ENCODE measurements at regions not wholly inside any gene's neighbourhood (a gene's known extent, or its start where the extent isn't known, plus 50 kb on each side); places are given as distances from the start of the nearest gene placed in this dataset.
"Not testable (repeated sequence)": the region's sequence is repeated elsewhere in the genome, so short reads cannot be mapped to it uniquely, and the experiment has no call there.

DNA sequence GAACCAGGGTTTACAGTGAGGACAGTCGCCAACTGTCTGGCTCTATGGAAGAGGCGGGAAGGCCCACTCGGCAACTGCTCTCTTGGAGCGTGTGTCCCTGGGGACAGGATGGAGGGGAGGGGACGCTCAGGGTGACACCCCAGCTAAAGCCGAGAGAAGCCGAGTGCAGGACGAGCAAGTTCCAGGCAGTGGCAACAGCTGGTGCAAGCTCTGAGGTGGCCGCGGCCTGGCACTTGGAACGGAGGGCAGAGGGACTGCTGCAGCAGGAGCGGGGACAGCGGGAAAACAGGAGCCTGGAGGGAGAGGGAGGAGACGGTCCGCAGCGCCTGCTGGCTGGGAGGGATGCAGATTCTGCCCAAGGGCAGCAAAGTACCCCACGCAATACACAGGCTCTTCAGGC is 113.8 kb upstream of the CCZ1B start:
- DNase-seq = not testable (repeated sequence)

DNA sequence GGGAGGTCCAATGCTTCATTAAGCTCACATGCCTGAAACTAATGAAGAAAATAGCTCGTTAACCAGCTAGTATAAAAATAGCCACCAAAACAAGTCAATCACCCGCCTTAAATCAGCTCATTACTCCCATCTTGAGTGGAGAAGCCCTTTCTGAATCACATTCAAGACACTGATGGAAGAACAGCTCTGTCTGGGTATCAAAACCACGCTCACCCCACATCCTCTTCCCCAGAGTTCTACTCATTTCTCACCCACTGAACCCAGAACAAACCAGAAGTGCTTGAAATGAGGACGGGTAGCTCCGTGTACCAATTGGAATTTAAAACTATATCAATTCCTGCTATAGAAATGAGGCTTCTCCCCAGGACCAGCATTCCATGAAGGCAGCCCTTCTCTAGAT is 120.8 kb upstream of the CCZ1B start:
- not testable (repeated sequence) for DNase-seq

DNA sequence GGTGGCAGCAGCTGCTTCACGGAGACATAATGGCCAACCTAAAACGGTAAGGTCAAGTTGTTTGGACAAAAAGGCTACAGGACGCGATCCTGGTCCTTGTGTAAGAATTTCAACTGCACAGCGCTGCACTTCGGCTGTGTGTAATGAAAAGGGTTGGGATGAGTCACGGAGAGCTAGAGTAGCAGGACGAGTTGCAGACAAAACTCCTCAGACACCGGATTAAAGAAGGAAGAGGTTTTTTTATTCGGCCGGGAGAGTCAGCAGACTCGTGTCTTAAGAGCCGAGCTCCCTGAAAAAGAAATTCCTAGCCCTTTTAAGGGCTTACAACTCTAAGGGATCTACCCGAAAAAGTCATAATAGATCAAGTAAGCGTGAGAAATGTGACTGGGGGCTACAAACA is 124.2 kb upstream of the CCZ1B start:
- not testable (repeated sequence) for DNase-seq

DNA sequence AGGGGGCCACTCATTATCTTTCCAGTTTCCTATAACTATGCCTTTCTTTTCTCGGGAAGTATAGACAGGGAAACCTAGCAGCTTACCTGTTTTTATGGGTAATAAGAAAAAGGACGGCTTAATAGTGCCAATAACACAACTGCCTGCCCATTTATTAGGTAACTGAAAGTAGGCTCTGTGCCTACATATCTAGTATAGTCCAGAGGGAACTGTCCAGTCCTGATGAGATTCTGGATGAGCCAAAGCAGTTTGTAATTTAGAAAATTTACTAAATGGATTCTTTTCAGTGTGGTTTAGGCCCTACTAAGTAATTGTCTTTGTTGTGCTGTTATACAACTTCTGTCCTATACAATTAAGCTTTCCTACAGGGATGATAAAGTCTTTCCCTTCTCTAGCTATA is 125.5 kb upstream of the CCZ1B start:
- not testable (repeated sequence) for DNase-seq

DNA sequence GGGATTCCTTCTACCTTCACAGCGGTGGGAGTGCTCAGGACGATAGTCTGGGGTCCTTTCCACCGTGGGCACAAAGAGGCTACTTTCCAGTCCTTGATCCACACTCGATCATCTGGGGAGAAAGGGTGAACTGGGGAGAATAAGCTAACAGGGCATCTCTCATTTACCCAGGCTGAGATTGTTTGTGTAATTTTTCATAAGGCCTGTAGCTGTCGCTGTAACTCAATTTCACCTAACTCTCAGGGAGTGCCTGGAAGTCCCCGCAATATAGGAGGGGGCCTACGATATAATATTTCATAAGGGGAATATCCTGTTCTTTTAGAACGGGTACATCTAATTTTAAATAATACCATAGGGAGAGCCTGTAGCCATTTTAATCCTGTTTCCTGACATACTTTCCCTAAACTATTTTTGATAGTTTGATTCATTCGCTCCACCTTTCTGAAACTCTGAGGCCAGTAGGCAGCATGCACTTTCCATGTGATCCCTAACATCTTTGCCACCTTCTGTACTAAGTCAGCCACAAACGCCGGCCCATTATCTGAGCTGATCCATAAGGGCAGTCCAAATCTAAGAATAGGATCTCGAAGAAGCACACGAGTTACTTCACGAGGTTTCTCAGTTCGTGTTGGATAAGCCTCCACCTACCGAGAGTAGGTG is 127.2 kb upstream of the CCZ1B start:
- not testable (repeated sequence) for DNase-seq

DNA sequence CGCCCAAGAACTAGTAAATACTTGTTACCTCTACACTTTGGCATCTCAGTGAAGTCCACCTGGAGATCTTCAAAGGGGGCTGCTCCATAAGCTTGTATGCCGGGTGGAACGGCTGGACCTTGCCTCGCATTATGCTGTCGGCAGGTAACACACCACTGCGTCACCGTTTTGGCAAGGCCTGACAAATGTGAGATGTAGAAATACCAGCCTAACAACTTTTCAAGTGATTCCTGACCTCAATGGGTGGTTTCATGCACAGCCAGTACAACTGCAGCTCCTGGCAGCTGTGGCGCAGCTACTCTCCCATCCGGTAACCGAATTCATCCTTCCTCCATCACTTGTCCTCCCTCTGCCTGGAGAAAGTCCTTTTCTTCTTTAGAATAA is 127.7 kb upstream of the CCZ1B start:
- DNase-seq = not testable (repeated sequence)

DNA sequence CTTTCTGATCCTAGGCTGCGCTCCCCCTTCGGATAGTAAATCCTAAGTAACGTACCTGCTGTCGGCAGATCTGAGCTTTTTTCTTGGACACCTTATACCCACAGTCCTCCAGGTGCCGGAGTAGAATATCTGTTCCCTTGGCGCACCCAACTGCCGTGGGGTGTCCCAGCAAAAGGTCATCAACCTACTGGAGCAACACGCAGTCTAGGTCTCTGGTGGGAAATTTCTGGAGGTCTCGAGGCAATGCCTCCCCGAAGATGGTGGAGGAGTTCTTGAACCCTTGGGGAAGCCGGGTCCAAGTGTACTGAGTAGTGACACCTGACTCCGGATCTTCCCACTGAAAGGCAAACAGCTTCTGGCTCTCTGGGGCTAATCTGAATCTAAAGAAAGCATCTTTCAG is 129.3 kb upstream of the CCZ1B start:
- DNase-seq = not testable (repeated sequence)

DNA sequence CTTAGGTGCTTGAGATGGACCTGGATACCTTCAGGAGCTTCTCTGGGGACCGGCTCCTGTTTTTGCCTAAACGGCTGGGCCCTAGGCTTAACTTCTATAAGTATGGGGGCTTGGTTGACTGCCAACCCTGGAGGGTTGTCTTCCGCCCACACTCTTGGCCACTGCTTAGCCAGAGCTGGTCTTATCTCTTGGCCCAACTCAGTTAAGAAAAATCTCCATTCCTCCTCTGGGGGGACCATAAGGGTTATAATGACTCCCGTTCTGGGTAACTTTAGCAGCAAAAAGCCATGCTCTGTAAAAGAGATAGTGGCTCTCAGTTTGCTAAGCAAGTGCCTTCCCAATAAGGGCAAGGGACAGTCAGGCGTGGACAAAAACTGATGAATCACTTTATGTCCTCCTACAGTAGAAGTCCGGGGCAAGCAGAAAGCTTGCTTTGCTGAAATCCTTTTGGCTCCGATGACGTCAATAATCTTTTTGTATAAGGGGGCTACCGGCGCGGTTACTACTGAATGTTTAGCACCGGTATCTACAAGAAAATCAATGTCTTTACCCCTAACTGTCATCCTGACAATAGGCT is 130.0 kb upstream of the CCZ1B start:
- DNase-seq = not testable (repeated sequence)

DNA sequence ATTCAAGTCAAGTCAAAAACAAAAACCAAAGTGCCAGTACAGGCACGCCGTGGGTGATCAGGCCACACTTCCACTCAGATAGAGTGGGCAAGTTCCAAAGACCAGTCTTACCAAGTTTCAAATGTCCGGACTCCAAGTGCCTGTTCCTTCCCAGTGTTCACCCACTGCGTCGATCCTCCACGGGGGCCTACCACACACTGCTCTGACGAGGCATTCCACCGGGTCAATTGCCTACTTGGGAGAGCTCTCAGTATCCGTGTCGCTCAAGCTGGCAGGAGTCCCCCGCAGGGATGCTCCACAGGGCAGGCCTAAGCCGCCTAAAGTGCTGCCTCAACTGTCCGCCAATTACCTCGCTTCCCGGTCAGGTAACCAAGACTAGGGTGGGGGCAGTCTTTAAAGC is 132.3 kb upstream of the CCZ1B start:
- DNase-seq = not testable (repeated sequence)

DNA sequence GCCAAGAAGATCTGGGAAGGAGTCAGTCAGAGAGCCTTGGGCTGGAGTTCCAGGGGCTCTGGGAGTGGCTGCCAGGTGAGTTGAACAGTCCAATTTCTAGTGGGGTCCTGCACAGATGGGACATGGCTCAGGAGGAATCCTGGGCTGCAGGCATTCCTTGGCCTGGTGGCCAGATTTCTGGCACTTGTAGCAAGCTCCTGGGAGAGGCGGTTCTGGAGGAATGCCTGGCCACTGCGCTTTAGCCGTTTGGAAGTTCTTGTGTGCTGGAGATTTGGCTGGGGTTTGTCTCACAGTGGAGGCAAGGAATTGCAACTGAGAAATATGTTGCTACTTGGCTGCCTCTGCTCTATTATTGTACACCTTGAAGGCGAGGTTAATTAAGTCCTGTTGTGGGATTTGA is 133.9 kb upstream of the CCZ1B start:
- not testable (repeated sequence) for DNase-seq

DNA sequence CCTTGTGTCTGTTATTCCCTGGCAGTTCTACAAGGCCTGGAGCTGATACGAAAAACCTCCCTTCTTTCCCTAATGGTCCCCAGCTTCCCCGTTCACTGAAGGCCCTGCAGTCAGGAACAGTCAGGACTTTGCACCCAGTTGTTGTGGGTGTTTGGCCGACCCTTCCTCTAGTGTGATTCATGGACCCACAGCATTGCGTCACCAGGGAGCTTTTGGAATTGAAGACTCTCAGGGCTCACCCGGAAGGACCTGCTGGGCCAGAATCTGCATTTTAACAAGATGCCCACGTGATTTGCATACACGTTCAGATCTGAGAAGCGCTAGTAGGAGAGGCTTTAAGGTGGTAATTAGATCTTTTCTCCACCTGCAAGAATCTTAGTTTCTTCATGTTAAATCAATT is 136.8 kb upstream of the CCZ1B start:
- not testable (repeated sequence) for DNase-seq

DNA sequence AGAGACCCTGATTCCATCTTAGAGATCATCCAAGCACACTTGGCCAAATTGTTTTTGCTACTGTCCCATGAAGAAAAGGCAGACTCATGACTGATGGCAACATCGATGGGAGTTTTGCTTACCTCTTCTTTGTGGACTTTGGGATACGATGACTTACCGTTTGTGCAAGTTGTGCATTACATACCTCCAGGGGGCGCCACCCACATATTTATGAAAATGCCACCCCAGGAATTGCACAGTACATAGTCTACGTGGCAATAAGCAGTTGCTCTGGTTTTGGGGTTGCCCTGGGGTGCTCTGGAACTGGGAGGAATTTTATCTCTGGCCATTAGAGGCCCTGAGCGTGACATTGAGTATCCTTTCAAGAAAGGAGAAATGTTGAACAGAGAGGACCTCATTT is 139.0 kb upstream of the CCZ1B start:
- DNase-seq = not testable (repeated sequence)

DNA sequence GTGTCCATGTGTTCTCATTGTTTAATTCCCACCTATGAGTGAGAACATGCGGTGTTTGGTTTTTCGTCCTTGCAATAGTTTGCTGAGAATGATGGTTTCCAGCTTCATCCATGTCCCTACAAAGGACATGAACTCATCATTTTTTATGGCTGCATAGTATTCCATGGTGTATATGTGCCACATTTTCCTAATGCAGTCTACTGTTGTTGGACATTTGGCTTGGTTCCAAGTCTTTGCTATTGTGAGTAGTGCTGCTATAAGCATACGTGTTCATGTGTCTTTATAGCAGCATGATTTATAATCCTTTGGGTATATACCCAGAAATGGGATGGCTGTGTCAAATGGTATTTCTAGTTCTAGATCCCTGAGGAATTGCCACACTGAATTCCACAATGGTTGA is 144.1 kb upstream of the CCZ1B start:
- DNase-seq = not testable (repeated sequence)

DNA sequence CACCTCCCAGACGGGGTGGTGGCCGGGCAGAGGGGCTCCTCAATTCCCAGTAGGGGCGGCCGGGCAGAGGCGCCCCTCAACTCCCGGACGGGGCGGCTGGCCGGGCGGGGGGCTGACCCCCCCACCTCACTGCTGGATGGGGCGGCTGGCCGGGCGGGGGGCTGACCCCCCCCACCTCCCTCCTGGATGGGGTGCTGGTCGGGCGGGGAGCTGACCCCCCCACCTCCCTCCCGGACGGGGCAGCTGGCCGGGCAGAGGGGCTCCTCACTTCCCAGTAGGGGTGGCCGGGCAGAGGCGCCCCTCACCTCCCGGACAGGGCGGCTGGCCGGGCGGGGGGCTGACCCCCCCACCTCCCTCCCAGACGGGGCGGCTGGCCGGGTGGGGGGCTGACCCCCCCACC is 148.8 kb upstream of the CCZ1B start:
- not testable (repeated sequence) for DNase-seq

DNA sequence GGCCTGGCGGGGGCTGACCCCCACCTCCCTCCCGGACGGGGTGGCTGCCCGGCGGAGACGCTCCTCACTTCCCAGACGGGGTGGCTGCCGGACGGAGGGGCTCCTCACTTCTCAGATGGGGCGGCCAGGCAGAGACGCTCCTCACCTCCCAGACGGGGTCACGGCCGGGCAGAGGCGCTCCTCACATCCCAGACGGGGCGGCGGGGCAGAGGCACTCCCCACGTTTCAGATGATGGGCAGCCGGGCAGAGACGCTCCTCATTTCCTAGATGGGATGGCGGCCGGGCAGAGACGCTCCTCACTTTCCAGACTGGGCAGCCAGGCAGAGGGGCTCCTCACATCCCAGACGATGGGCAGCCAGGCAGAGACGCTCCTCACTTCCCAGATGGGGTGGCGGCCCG is 149.3 kb upstream of the CCZ1B start:
- DNase-seq = not testable (repeated sequence)

DNA sequence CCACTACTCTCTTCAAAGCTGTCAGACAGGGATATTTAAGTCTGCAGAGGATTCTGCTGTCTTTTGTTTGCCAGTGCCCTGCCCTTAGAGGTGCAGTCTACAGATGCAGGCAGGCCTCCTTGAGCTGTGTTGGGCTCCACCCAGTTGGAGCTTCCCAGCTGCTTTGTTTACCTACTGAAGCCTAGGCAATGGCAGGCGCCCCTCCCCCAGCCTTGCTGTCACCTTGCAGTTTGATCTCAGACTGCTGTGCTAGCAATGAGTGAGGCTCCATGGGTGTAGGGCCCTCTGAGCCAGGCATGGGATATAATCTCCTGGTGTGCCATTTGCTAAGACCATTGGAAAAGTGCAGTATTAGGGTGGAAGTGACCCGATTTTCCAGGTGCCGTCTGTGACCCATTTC is 151.3 kb upstream of the CCZ1B start:
- not testable (repeated sequence) for DNase-seq

DNA sequence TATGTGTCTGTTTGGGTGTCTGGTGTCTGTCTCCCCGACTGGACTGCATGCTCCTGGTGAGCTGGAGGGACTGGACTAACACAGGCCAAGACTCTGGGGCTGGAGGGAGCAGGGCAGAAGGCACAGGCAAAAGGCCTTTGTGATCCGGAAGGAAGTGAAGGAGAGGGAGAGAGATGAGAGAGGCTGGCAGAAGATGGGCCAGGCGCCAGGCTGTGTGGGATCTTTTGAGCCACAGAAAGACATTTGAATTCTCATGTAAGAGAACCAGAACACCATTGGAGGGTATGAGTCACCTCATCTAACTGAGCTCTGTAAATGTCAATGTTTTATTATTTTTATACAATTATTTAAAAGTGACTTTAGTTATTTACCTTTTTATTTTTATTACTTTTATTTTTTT is 152.3 kb upstream of the CCZ1B start:
- not testable (repeated sequence) for DNase-seq

DNA sequence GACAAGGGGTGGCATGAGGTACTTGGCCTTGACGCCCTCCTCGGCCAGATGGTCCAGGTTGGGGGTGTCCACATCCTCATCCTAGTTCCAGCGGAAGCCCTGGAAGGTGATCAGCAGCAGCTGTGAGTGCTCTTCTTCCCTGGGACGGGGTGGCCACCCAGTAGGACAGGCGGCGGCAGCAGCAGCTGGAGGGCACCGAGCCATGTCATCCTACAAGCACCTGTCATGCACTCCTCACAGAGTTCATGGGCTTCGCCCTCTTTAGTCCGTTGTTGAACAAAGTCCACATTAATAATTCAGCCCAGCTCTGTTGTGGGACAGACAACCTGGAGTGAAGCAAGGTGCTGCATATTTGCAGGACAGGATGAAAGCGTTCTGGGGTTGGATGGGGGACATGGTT is 153.4 kb upstream of the CCZ1B start:
- not testable (repeated sequence) for DNase-seq

DNA sequence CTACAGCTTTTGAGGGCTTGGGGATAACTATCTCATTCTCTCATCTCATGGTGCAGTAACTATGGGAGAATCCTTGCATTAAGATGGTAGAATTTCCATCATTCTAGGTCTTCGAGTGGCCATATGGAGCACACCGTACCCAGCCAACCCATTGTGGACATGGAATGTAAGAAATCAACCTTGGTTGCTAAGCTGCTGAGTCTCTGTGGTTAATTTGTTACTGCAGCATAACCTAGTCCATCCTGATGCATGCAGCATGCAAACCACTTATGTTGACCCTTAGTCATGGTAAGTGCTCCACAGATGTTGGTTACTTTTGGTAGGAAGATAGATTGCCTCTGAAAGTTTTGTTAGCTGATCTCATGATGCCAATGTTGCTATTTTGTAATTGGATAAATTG is 156.3 kb upstream of the CCZ1B start:
- DNase-seq = not testable (repeated sequence)

DNA sequence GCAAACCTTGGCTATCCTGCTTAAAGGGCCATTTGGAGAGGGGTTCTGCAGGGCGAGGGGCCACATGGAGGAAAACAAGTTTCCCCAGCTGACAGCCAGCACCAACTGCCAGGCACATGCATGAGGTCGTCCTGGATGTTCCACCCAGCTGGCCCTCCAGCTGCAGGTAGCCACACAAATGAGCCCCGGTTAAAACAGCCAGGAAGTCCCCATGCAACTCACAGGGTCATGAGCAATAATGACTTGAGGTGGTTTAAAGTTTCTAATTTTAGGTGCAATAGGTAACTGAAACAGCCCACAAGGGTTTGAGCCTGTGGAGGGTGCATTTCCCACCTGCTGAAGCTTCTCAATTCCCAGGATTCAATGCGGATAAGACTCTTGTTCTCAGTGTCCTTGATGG is 160.8 kb upstream of the CCZ1B start:
- not testable (repeated sequence) for DNase-seq

DNA sequence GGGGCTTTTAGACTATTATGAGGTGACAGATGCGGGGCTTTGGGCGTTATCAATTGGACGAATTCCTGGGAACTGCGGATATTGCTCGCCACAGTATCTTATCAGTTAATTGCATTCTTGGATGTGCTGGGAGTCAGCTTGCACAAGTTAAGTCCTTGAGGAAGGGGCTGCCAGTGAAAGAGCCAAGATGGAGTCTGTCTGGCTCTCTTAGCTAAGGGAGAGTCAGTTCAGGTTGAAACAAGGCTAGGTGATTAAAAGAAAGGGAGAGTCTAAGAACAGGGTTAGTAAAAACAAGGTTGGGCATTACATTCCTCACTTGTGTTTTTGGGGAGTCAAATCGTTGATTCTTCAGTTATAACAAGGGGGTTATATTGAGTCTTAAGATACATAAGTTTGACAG is 162.5 kb upstream of the CCZ1B start:
- DNase-seq = not testable (repeated sequence)

DNA sequence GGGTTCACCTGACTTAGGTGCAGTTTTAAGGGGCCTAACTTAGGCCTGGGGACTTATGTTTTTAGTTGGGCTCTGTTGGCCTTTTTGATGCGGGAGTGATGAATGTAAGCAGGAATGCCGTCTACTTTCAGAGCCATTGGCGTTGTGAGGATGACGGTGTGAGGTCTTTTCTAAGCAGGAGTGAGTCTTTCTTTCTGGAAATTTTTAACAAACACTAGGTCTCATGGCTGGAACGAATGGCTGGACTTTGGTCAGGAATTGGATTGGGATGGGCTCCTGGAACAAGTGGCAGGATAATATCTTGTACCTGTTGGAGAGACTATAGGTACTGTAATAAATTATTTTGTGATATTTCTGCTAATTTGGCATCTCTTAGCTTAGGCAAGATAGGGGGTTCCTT is 163.9 kb upstream of the CCZ1B start:
- DNase-seq = not testable (repeated sequence)

DNA sequence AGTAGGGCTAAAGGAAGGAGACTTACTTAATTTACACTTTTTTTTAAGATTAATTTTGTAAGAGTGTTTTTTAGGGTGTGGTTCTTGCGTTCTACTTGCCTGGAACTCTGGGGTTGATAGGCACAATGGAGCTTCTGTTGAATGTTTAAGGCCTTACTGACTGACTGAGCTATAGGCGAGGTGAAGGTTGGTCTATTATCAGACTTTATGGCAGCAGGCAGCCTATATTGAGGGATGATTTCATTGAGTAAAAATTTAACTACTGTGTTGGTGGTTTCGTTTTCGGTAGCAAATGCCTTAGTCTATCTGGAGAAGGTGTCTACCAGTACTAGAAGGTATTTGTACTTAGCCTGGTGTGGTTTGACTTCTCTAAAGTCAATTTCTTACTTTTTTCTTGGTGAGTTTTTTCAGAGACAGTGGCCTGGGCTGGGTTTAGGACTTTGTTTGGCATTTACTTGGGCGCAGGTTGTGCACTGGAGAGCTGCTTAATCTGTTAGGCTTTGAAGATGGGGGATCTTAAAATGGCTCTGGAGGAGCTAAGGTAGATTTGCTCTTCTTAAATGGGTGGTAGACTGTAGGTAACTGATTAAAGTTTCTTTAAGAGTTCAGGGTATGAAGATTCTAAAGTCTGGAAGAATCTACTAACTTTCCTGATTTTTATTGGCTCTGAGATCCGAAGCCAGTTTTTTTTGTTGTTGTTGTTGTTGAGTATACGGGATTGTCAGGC is 164.5 kb upstream of the CCZ1B start:
- DNase-seq = not testable (repeated sequence)

DNA sequence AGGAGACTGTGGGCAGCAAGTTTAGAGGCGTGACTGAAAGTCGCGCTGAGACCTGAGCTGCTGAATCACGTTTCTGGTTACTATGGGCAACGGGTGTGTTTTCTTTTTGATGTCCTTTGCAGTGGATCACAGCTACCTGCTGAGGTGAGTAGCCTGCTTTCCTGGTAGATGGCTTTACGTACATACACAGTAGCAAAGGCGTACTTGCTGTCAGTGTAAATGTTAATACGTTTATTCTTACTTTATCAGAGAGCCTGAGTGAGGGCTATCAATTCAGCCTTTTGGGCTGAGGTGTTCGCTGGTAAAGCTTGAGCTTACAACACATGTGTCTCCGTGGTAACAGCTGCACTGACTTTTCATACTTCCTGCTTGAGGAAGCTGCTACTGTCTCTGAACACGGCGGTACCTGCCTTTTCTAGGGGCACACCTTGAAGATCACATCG is 165.1 kb upstream of the CCZ1B start:
- not testable (repeated sequence) for DNase-seq
